Tibial nerve (tissue), 4 donors: ENCODE measurements at regions not wholly inside any gene's neighbourhood (a gene's known extent, or its start where the extent isn't known, plus 50 kb on each side); places are given as distances from the start of the nearest gene placed in this dataset.

Source experiments
- DNase-seq, 2 donors: peaks; one replicate each; pipeline ENCODE4 v3.0.0-alpha.2; 2019; ENCODE audit warnings: low spot score in 2 of 2
- H3K27ac ChIP-seq, 4 donors: fragments of 200-600 bp; sonication (generic) in 3 of 4; one replicate each; pipeline ENCODE4 v1.5.1; 2017 to 2019; ENCODE audit warnings: mild to moderate bottlenecking in 1 of 4
- H3K27me3 ChIP-seq, 2 donors: fragments of 200-600 bp; sonication (generic) in 1 of 2; one replicate each; pipeline versions ENCODE4 v1.5.1 to v1.6.0; 2017 to 2019
- H3K36me3 ChIP-seq, 3 donors: fragments of 200-600 bp; sonication (generic); one replicate each; pipeline ENCODE4 v1.5.1; 2018 to 2019
- H3K4me1 ChIP-seq, 4 donors: fragments of 200-600 bp; sonication (generic) in 3 of 4; one replicate each; pipeline ENCODE4 v1.5.1; 2017 to 2019
- H3K4me3 ChIP-seq, 4 donors: fragments of 200-600 bp; sonication (generic) in 3 of 4; one replicate each; pipeline ENCODE4 v1.5.1; 2017 to 2019; ENCODE audit warnings: mild to moderate bottlenecking in 1 of 4, moderate library complexity in 1 of 4
- H3K9me3 ChIP-seq, 4 donors: fragments of 200-600 bp; sonication (generic) in 3 of 4; one replicate each; pipeline ENCODE4 v1.5.1; 2017 to 2019
- EP300 ChIP-seq, 2 donors: sonication (generic); formaldehyde crosslinking; IDR thresholded peaks; one replicate each; pipeline ENCODE4 v1.6.1; 2017; ENCODE audit warnings: antibody characterized with exemption in 2 of 2, mild to moderate bottlenecking in 1 of 2
- POLR2A ChIP-seq, 2 donors: fragments of 450-650 bp; IDR thresholded peaks; one replicate each; pipeline ENCODE4 v1.6.1; 2017; ENCODE audit warnings: antibody characterized with exemption in 2 of 2, mild to moderate bottlenecking in 2 of 2, moderate library complexity in 2 of 2
- whole genome bisulfite sequencing, 2 donors: methylation state at CpG; one replicate each; pipeline ENCODE4 v1.1.5; 2018; 5-methylcytosine and 5-hydroxymethylcytosine counted together
- TF ChIP-seq, protein P1 (sequence below), 5 experiments: fragments of 200-600 bp in 3 of 5; fragments of 450-650 bp in 2 of 5; sonication (generic) in 3 of 5; IDR thresholded peaks; one replicate each; pipeline ENCODE4 v1.5.1; 2016 to 2019; ENCODE audit warnings: antibody characterized with exemption in 5 of 5, mild to moderate bottlenecking in 3 of 5, moderate library complexity in 2 of 5

DNA sequence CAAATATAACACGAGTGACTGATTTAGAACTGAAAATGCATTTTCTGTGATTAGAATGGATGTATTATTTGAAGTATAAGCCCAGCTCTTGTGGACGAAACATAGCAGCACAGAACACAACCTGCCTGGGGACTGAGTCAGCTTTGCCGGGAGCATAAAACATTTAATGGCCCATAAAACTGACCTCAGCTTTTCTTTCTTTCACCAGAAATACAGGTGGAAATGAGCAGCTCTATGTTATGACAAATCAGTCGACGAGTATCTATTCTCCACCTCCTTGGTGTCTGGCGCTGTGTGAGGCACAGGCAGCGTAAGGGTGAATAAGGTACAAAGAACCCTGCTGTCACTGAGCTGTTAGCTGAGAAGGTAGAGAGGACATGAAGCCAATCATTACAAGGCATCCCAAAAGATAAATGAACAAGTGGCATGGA lies 471.6 kb upstream of the AKR1E2 start:
- TF ChIP-seq EP300 (IDR thresholded peaks at IDR 0.05), result no peak
- TF ChIP-seq POLR2A (IDR thresholded peaks at IDR 0.05), result no peak
- TF ChIP-seq, protein P1, sequence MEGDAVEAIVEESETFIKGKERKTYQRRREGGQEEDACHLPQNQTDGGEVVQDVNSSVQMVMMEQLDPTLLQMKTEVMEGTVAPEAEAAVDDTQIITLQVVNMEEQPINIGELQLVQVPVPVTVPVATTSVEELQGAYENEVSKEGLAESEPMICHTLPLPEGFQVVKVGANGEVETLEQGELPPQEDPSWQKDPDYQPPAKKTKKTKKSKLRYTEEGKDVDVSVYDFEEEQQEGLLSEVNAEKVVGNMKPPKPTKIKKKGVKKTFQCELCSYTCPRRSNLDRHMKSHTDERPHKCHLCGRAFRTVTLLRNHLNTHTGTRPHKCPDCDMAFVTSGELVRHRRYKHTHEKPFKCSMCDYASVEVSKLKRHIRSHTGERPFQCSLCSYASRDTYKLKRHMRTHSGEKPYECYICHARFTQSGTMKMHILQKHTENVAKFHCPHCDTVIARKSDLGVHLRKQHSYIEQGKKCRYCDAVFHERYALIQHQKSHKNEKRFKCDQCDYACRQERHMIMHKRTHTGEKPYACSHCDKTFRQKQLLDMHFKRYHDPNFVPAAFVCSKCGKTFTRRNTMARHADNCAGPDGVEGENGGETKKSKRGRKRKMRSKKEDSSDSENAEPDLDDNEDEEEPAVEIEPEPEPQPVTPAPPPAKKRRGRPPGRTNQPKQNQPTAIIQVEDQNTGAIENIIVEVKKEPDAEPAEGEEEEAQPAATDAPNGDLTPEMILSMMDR (IDR thresholded peaks at IDR 0.05), result no peak

DNA sequence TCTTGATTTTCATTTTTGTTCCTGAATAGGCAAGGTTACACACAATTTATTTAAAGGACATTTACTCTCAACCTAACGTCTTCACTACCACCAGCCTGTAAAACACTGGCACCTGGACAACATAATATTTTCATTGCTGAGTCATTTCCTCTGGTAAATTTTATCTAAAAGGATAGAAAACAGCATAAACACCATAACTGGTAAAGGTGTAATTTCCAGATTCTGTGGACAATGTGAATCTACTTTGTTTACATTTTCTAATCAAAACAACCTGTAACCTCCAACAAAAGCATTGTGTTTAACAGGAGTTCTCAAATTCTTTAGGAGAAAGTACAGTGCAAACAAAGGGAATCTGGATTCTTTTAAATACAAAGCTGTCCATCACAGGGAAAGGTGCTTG lies 472.0 kb upstream of the AKR1E2 start:
- Histone ChIP-seq H3K9me3 (no peaks in the 10 kb centered on the region), H3K27ac (peak overlapping the region in 1 of 4 donors; percentile 39), H3K4me1 (peaks cover 0 to 17% (median 1%) of the 10 kb centered on the region in 4 donors), H3K4me3 (no peak overlapping the region), H3K36me3 (no peaks in the 10 kb centered on the region), H3K27me3 (no peaks in the 10 kb centered on the region)
- no peak for DNase-seq
- WGBS, 2 donors, result 11 to 24% methylated on average over 1 of the region's 1 CpG
- TF ChIP-seq POLR2A (IDR thresholded peaks at IDR 0.05) (no peak), EP300 (IDR thresholded peaks at IDR 0.05) (no peak)
- TF ChIP-seq, protein P1 (IDR thresholded peaks at IDR 0.05), result no peak

More for the DNA sequence above, 471.6 kb upstream of the AKR1E2 start:
- Histone ChIP-seq H3K4me3 (no peak overlapping the region), H3K27me3 (no peaks in the 10 kb centered on the region), H3K9me3 (no peaks in the 10 kb centered on the region), H3K27ac (no peak overlapping the region), H3K36me3 (no peaks in the 10 kb centered on the region), H3K4me1 (peaks cover 0 to 17% (median 1%) of the 10 kb centered on the region in 4 donors)
- no peak for DNase-seq
- WGBS, 2 donors, result 72% methylated on average over 7 of the region's 7 CpGs

DNA sequence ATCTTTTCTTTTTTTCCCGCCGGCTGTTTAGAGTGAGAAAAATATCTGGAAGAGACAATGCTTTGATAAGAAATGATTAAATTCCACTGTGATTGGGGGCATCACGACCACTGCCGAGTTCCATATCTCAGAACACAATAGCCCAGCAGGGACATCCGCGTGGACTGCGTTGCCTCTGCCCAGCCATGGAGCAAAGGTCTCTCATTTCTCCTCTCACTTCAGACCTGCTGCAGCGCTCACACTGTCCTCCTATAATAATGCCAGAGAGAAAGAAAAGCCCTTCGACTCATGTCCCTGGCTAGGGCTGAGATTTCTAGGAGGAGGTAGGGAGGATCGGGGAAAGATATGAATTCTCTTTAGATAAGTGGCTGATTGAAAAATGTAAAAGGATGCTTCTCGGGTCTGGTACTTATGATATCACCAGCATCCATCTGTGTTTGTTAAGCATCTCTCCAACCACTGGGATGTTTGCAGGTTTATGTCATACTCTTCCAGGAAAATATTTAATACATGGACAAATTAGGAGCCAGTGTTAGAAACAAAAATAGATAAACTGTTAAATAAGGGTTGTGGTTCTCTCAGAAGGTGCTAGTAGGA lies 472.9 kb upstream of the AKR1E2 start:
- peak overlapping the region in 2 of 4 donors; percentile 9 to 39 for H3K27ac ChIP-seq
- no peaks in the 10 kb centered on the region for H3K27me3 ChIP-seq
- DNase-seq, result no peak
- no peaks in the 10 kb centered on the region for H3K9me3 ChIP-seq
- H3K36me3 ChIP-seq, result no peaks in the 10 kb centered on the region
- H3K4me1 ChIP-seq, result peaks cover 0 to 17% (median 1%) of the 10 kb centered on the region in 4 donors
- H3K4me3 ChIP-seq, result no peak overlapping the region
- WGBS, 2 donors, result 72 to 73% methylated on average over 11 of the region's 11 CpGs
- no peak for TF ChIP-seq EP300 (IDR thresholded peaks at IDR 0.05)
- TF ChIP-seq, protein P1 (IDR thresholded peaks at IDR 0.05), result no peak
- TF ChIP-seq POLR2A (IDR thresholded peaks at IDR 0.05), result no peak

DNA sequence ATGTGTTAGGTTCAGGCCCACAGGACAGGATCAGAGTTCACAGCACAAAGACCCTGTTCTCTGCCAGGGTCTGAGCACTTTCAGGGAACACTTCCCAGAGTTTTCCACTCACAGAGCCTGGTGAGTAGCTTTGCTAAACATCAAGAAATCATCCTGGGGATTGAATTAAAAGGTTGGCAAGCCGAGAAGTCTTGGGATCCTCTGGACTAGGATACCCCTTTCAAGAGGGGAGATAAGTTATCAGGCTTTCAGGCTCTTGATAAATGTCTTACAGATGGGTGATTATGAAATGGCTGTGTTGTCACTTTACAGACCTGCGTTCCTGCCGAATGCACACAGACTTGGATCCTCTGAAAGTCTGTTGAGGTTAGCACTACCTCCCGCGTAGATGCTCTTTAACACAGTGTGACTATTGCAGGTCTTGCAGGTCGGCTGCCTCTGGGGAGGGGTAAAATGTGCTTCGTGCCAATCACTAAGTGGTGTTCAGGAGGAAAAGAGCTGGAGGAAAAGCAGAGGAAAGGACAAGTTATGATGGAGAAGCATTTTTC lies 473.5 kb upstream of the AKR1E2 start:
- Histone ChIP-seq H3K4me3 (no peak overlapping the region), H3K36me3 (no peaks in the 10 kb centered on the region), H3K9me3 (no peaks in the 10 kb centered on the region), H3K4me1 (peaks cover 0 to 17% (median 1%) of the 10 kb centered on the region in 4 donors), H3K27me3 (no peaks in the 10 kb centered on the region), H3K27ac (peak overlapping the region in 2 of 4 donors; percentile 9 to 39)
- 56 to 59% methylated on average over 7 of the region's 7 CpGs for WGBS, 2 donors
- TF ChIP-seq EP300 (IDR thresholded peaks at IDR 0.05), result peak in 1 of 2 donors; percentile 66
- TF ChIP-seq POLR2A (IDR thresholded peaks at IDR 0.05), result no peak
- peak; percentile 43 to 68 for DNase-seq

DNA sequence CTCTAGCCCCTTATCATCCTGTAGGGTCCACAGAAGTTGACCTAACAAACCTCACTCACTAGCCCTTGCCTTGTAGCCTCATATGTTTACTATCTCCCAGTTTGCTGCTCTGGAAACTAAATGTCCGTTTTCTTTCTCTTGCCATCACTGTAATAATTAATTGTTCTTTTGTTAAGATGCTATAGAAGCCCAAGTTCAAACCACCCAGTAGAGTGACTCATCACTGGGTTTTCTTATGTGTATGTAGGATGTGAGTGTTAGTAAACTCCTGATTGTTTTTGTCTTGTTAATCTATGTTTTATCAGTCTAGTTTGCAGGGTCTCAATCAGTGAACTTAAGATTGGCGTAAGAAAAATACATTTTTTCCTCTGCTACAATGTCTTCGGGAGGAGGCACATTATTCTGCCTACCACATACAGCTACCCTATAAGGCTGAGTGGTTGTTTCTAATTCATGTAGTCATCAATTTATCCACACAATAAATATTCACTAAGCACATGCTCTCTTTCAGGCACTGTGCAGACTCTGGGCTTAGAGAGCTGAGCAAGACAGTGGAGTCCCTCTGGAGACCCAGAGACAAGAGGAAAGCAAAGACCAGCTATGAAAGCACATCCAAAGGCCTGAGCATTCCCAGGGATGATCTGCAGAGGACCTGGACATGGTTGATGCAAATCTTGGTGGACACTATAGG lies 474.1 kb upstream of the AKR1E2 start:
- 83 to 85% methylated on average over 3 of the region's 3 CpGs for WGBS, 2 donors

More for the DNA sequence above, 474.1 kb upstream of the AKR1E2 start:
- H3K27me3 ChIP-seq, result no peaks in the 10 kb centered on the region
- no peaks in the 10 kb centered on the region for H3K36me3 ChIP-seq
- H3K27ac ChIP-seq, result peak overlapping the region in 2 of 4 donors; percentile 9 to 18
- H3K4me3 ChIP-seq, result no peak overlapping the region
- no peaks in the 10 kb centered on the region for H3K9me3 ChIP-seq
- no peak for DNase-seq
- TF ChIP-seq EP300 (IDR thresholded peaks at IDR 0.05), result no peak
- no peak for TF ChIP-seq POLR2A (IDR thresholded peaks at IDR 0.05)
- TF ChIP-seq, protein P1 (IDR thresholded peaks at IDR 0.05), result no peak
- peaks cover 0 to 17% (median 1%) of the 10 kb centered on the region in 4 donors for H3K4me1 ChIP-seq
